ENCODE measurements at regions not wholly inside any gene's neighbourhood (a gene's known extent, or its start where the extent isn't known, plus 50 kb on each side); places are given as distances from the start of the nearest gene placed in this dataset.

DNA sequence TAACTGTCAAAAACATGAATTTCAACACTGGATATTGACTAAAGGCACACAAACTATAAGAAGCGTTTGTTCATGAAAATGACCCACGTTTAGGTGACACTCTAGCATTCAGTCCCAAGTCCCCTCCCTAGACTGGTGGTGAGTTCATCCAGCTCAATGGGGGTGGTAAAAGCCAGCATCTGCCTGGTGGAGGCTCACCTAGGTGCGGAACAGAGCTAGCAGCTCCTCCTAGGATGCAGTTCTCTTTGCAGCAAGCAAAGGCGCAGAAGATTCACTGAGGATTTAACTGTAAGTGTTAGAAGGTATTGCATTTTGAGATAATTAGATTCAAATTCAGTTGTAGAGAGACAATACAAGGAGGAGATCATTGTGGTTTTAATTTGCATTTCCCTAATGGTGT lies 87.6 kb downstream of the VSTM2A start:
- DNase-seq (ENCODE audit: low read depth): no peak

GRCh38 chr7:54622696-54623309 lies 80.6 kb downstream of the VSTM2A start:
- DNase-seq (ENCODE audit: low read depth): no peak
